Panc1 (cell line): ENCODE measurements at regions not wholly inside any gene's neighbourhood (a gene's known extent, or its start where the extent isn't known, plus 50 kb on each side); places are given as distances from the start of the nearest gene placed in this dataset.

Source experiments
- CTCF ChIP-seq: fragments of 450-650 bp; IDR thresholded peaks from 2 replicates; pipeline ENCODE4 v1.5.1; 2017; ENCODE audit warnings: mild to moderate bottlenecking
- POLR2AphosphoS5 ChIP-seq: IDR thresholded peaks from 2 replicates; pipeline ENCODE4 v1.6.1; 2012; ENCODE audit warnings: mild to moderate bottlenecking, low read depth, low read length, moderate library complexity
- SIN3A ChIP-seq: IDR thresholded peaks from 2 replicates; pipeline ENCODE4 v1.6.1; 2012; ENCODE audit warnings: low read depth, mild to moderate bottlenecking, low read length, moderate library complexity, borderline replicate concordance; ENCODE audit not compliant: insufficient read depth
- TF ChIP-seq, protein P1 (sequence below), 2 experiments: IDR thresholded peaks; 2 replicates each; pipeline ENCODE4 v1.6.1; 2011 to 2012; ENCODE audit warnings: low read depth in 2 of 2, control low read depth in 1 of 2, low read length in 1 of 2, mild to moderate bottlenecking in 1 of 2, moderate library complexity in 1 of 2; ENCODE audit not compliant: insufficient read depth in 1 of 2

GRCh38 chr7:114317450-114318098 is 97.0 kb upstream of the FOXP2 start:
- TF ChIP-seq CTCF (no peak), POLR2AphosphoS5 (no peak), SIN3A (no peak)
- TF ChIP-seq, protein P1, sequence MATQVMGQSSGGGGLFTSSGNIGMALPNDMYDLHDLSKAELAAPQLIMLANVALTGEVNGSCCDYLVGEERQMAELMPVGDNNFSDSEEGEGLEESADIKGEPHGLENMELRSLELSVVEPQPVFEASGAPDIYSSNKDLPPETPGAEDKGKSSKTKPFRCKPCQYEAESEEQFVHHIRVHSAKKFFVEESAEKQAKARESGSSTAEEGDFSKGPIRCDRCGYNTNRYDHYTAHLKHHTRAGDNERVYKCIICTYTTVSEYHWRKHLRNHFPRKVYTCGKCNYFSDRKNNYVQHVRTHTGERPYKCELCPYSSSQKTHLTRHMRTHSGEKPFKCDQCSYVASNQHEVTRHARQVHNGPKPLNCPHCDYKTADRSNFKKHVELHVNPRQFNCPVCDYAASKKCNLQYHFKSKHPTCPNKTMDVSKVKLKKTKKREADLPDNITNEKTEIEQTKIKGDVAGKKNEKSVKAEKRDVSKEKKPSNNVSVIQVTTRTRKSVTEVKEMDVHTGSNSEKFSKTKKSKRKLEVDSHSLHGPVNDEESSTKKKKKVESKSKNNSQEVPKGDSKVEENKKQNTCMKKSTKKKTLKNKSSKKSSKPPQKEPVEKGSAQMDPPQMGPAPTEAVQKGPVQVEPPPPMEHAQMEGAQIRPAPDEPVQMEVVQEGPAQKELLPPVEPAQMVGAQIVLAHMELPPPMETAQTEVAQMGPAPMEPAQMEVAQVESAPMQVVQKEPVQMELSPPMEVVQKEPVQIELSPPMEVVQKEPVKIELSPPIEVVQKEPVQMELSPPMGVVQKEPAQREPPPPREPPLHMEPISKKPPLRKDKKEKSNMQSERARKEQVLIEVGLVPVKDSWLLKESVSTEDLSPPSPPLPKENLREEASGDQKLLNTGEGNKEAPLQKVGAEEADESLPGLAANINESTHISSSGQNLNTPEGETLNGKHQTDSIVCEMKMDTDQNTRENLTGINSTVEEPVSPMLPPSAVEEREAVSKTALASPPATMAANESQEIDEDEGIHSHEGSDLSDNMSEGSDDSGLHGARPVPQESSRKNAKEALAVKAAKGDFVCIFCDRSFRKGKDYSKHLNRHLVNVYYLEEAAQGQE (IDR thresholded peaks at IDR 0.05; ENCODE audit: insufficient read depth in 1 of 2, low read depth in 2 of 2, low read length in 1 of 2), result no peak
